ENCODE measurements at regions not wholly inside any gene's neighbourhood (a gene's known extent, or its start where the extent isn't known, plus 50 kb on each side); places are given as distances from the start of the nearest gene placed in this dataset.

DNA sequence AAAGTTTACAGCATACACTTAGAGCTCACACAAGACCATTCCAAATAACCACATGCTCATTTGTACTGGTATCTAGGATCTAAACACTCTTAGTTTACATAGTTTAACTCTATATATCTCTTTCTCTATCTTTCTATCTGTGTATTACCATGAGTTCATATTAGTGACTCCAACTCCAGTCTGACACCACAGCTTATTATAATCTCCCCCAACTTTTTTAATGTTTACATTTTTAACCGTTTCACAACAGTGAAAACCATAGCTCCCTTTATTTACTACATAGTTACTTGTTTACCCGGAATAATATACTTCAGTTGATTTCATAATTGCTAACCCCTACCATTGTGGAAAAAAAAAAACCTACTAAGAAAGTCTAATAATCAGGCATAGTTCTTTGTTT lies 362.4 kb upstream of the RGS17 start:
- no peak overlapping the region for H3K4me3 ChIP-seq (ENCODE audit: low read length)
- 82% methylated on average over 2 of the region's 2 CpGs; no CpG with 5 or more reads in 1 of the 2 experiments for WGBS, 2 experiments (ENCODE audit: insufficient coverage in 1 of 2, insufficient read length in 1 of 2)
- peaks cover 20% of the 10 kb centered on the region for H3K9me3 ChIP-seq (ENCODE audit: control insufficient read depth, low read length)
- H3K27me3 ChIP-seq (ENCODE audit: control insufficient read depth, insufficient read depth, low read length, poor library complexity, severe bottlenecking): no peaks in the 10 kb centered on the region
- H3K36me3 Mint-ChIP-seq (ENCODE audit: low read depth): no peaks in the 10 kb centered on the region
- no peak overlapping the region for H3K27ac Mint-ChIP-seq
- no peak overlapping the region for H3K4me3 Mint-ChIP-seq
- peaks cover 7% of the 10 kb centered on the region for H3K4me1 ChIP-seq (ENCODE audit: control insufficient read depth, insufficient read depth, low read length)
- H3K36me3 ChIP-seq (ENCODE audit: control insufficient read depth, insufficient read depth, low read length): no peaks in the 10 kb centered on the region
- H3K9me3 Mint-ChIP-seq: peaks cover 7% of the 10 kb centered on the region
- H3K9ac ChIP-seq (ENCODE audit: extremely low read depth, low read length, poor library complexity, severe bottlenecking): no peak overlapping the region
- TF ChIP-seq, protein P1, sequence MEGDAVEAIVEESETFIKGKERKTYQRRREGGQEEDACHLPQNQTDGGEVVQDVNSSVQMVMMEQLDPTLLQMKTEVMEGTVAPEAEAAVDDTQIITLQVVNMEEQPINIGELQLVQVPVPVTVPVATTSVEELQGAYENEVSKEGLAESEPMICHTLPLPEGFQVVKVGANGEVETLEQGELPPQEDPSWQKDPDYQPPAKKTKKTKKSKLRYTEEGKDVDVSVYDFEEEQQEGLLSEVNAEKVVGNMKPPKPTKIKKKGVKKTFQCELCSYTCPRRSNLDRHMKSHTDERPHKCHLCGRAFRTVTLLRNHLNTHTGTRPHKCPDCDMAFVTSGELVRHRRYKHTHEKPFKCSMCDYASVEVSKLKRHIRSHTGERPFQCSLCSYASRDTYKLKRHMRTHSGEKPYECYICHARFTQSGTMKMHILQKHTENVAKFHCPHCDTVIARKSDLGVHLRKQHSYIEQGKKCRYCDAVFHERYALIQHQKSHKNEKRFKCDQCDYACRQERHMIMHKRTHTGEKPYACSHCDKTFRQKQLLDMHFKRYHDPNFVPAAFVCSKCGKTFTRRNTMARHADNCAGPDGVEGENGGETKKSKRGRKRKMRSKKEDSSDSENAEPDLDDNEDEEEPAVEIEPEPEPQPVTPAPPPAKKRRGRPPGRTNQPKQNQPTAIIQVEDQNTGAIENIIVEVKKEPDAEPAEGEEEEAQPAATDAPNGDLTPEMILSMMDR (conservative IDR thresholded peaks at IDR 0.05): no peak
- no peak for DNase-seq
- H3K4me1 Mint-ChIP-seq: peaks cover 14% of the 10 kb centered on the region
- no peaks in the 10 kb centered on the region for H3K27me3 Mint-ChIP-seq (ENCODE audit: insufficient read depth)
- no peak overlapping the region for H3K27ac ChIP-seq (ENCODE audit: low read depth, low read length)

DNA sequence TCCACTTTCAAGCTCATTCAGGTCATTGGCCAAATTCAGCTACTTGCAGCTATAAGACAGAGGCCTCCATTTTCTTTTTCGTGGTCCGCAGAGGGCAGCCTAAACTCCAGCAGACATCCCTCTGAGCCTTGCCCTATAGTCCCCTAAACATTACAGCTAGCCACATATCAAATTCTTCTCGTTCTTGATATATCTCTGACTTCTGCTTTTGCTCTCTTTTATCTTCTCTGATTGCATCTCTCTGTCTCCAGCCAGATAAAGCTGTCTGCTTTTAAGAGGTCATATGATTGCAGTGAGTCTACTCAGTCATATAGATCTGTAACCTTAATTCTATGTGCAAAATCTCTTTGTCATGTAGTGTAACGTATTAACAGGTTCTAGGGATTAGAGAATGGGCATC lies 358.4 kb upstream of the RGS17 start:
- H3K9me3 ChIP-seq (ENCODE audit: control insufficient read depth, low read length): peaks cover 23% of the 10 kb centered on the region
- peaks cover 7% of the 10 kb centered on the region for H3K4me1 ChIP-seq (ENCODE audit: control insufficient read depth, insufficient read depth, low read length)
- Mint-ChIP-seq H3K27me3 (ENCODE audit: insufficient read depth) (no peaks in the 10 kb centered on the region), H3K4me3 (no peak overlapping the region), H3K36me3 (ENCODE audit: low read depth) (no peaks in the 10 kb centered on the region), H3K9me3 (peaks cover 13% of the 10 kb centered on the region), H3K27ac (no peak overlapping the region), H3K4me1 (peaks cover 14% of the 10 kb centered on the region)
- H3K9ac ChIP-seq (ENCODE audit: extremely low read depth, low read length, poor library complexity, severe bottlenecking): no peak overlapping the region
- H3K4me3 ChIP-seq (ENCODE audit: low read length): peak overlapping the region; percentile 43
- WGBS, 2 experiments (ENCODE audit: insufficient coverage in 1 of 2, insufficient read length in 1 of 2): 78 to 91% methylated on average over 3 to 4 of the region's 4 CpGs
- TF ChIP-seq, protein P1 (conservative IDR thresholded peaks at IDR 0.05): no peak
- H3K36me3 ChIP-seq (ENCODE audit: control insufficient read depth, insufficient read depth, low read length): no peaks in the 10 kb centered on the region
- DNase-seq: no peak
- no peaks in the 10 kb centered on the region for H3K27me3 ChIP-seq (ENCODE audit: control insufficient read depth, insufficient read depth, low read length, poor library complexity, severe bottlenecking)
- H3K27ac ChIP-seq (ENCODE audit: low read depth, low read length): no peak overlapping the region

DNA sequence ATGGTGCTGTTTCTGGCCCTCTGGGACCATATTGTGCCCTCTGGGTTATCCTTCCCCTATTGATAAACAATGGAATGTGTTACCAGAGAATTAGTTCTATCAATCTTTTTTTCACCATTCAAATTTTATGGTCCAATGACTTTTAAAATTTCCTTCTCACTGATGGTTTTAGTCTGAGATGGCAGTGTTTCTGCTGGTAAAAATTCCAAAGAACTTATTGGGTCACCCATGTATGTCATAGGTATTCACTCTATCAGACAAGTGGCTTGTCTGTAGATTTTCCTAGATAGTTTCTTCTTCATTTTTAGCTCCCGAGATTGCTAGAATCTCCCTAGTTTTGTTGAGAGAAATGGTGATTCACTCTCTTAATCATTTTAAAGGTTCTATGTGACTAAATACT lies 357.2 kb upstream of the RGS17 start:
- Histone ChIP-seq H3K9me3 (ENCODE audit: control insufficient read depth, low read length) (peaks cover 27% of the 10 kb centered on the region), H3K4me1 (ENCODE audit: control insufficient read depth, insufficient read depth, low read length) (peaks cover 7% of the 10 kb centered on the region), H3K4me3 (ENCODE audit: low read length) (peak overlapping the region; percentile 19), H3K9ac (ENCODE audit: extremely low read depth, low read length, poor library complexity, severe bottlenecking) (no peak overlapping the region), H3K27ac (ENCODE audit: low read depth, low read length) (no peak overlapping the region), H3K27me3 (ENCODE audit: control insufficient read depth, insufficient read depth, low read length, poor library complexity, severe bottlenecking) (no peaks in the 10 kb centered on the region), H3K36me3 (ENCODE audit: control insufficient read depth, insufficient read depth, low read length) (no peaks in the 10 kb centered on the region)
- TF ChIP-seq, protein P1 (conservative IDR thresholded peaks at IDR 0.05): no peak
- H3K27ac Mint-ChIP-seq: no peak overlapping the region
- H3K27me3 Mint-ChIP-seq (ENCODE audit: insufficient read depth): no peaks in the 10 kb centered on the region
- WGBS, 2 experiments (ENCODE audit: insufficient coverage in 1 of 2, insufficient read length in 1 of 2): 75 to 100% methylated on average over 1 of the region's 1 CpG
- no peak overlapping the region for H3K4me3 Mint-ChIP-seq
- H3K9me3 Mint-ChIP-seq: peaks cover 13% of the 10 kb centered on the region
- DNase-seq: no peak
- no peaks in the 10 kb centered on the region for H3K36me3 Mint-ChIP-seq (ENCODE audit: low read depth)
- H3K4me1 Mint-ChIP-seq: peaks cover 10% of the 10 kb centered on the region

Data from endodermal cell (in vitro differentiated cells).